H54 (cell line): ENCODE measurements at regions not wholly inside any gene's neighbourhood (a gene's known extent, or its start where the extent isn't known, plus 50 kb on each side); places are given as distances from the start of the nearest gene placed in this dataset.

Experiments used
- DNase-seq: peaks from one replicate; pipeline ENCODE4 v3.0.0; 2011; ENCODE audit warnings: low spot score, mixed read lengths; ENCODE audit not compliant: insufficient read length
- FAIRE-seq: peaks from 3 replicates; lab custom pipeline; 2011; peaks lifted over from hg19 to GRCh38; lab: Jason Lieb, UNC
- POLR2A ChIP-seq: IDR thresholded peaks from 2 replicates; pipeline ENCODE4 v1.6.1; 2011; ENCODE audit warnings: low read depth, mild to moderate bottlenecking, low read length

- TF ChIP-seq POLR2A: no peak
- FAIRE-seq (peak; percentile 69), DNase-seq (no peak)
These were observed 364.3 kb upstream of the PTBP2 start for GRCh38 chr1:96357141-96357765.

GRCh38 chr1:96358057-96358456, 363.5 kb upstream of the PTBP2 start:
- FAIRE-seq: no peak
- no peak for TF ChIP-seq POLR2A

GRCh38 chr1:96360036-96360795, 361.4 kb upstream of the PTBP2 start:
- TF ChIP-seq POLR2A: no peak
- peak; percentile 81 for FAIRE-seq

More at GRCh38 chr1:96358057-96358456, 363.5 kb upstream of the PTBP2 start:
- DNase-seq: no peak

GRCh38 chr1:96361271-96361856, 360.2 kb upstream of the PTBP2 start:
- no peak for DNase-seq
- no peak for FAIRE-seq
- no peak for TF ChIP-seq POLR2A

More at GRCh38 chr1:96360036-96360795, 361.4 kb upstream of the PTBP2 start:
- no peak for DNase-seq

GRCh38 chr1:96361961-96362360, 359.6 kb upstream of the PTBP2 start:
- FAIRE-seq: no peak
- no peak for DNase-seq
- no peak for TF ChIP-seq POLR2A

GRCh38 chr1:96362623-96363022, 359.0 kb upstream of the PTBP2 start:
- FAIRE-seq (peak; percentile 99), DNase-seq (peak; percentile 36)
- no peak for TF ChIP-seq POLR2A

- no peak for TF ChIP-seq POLR2A
- DNase-seq (no peak), FAIRE-seq (no peak)
These were observed 357.8 kb upstream of the PTBP2 start for GRCh38 chr1:96363826-96364225.

- no peak for DNase-seq
- FAIRE-seq: peak; percentile 53
- TF ChIP-seq POLR2A: no peak
These were observed 357.0 kb upstream of the PTBP2 start for GRCh38 chr1:96364576-96364975.

- DNase-seq (no peak), FAIRE-seq (no peak)
- no peak for TF ChIP-seq POLR2A
These were observed 356.5 kb upstream of the PTBP2 start for GRCh38 chr1:96365076-96365475.

GRCh38 chr1:96365596-96366390, 355.8 kb upstream of the PTBP2 start:
- no peak for DNase-seq
- TF ChIP-seq POLR2A: no peak
- FAIRE-seq: no peak

GRCh38 chr1:96366516-96366915, 355.1 kb upstream of the PTBP2 start:
- FAIRE-seq (no peak), DNase-seq (no peak)
- no peak for TF ChIP-seq POLR2A

GRCh38 chr1:96367791-96368190, 353.8 kb upstream of the PTBP2 start:
- FAIRE-seq: no peak

GRCh38 chr1:96370757-96371156, 350.8 kb upstream of the PTBP2 start:
- peak; percentile 32 for DNase-seq

More at GRCh38 chr1:96367791-96368190, 353.8 kb upstream of the PTBP2 start:
- no peak for DNase-seq
- no peak for TF ChIP-seq POLR2A

More at GRCh38 chr1:96370757-96371156, 350.8 kb upstream of the PTBP2 start:
- TF ChIP-seq POLR2A: no peak
- FAIRE-seq: peak; percentile 69
